ENCODE measurements at regions not wholly inside any gene's neighbourhood (a gene's known extent, or its start where the extent isn't known, plus 50 kb on each side); places are given as distances from the start of the nearest gene placed in this dataset.
"Not testable (repeated sequence)": the region's sequence is repeated elsewhere in the genome, so short reads cannot be mapped to it uniquely, and the experiment has no call there.

- no peaks in the 10 kb centered on the region for H3K36me3 ChIP-seq (ENCODE audit: control insufficient read depth, insufficient read depth, low read length)
- intact Hi-C loops (cut with micrococcal nuclease; ENCODE audit: unreplicated experiment) (no loop called here), in situ Hi-C loops (cut with HindIII; ENCODE audit: low pct_unique_long_range_greater_than_20kb, low sequenced_read_pairs) (no loop called here)
- no peaks in the 10 kb centered on the region for H3K4me1 ChIP-seq (ENCODE audit: control insufficient read depth, insufficient read depth, low read length)
- CTCF ChIA-PET, result no interaction called here
- no peaks in the 10 kb centered on the region for H3K27me3 ChIP-seq (ENCODE audit: control insufficient read depth, insufficient read depth, low read length)
- DNase-seq (ENCODE audit: low read depth, low spot score) (no peak), ATAC-seq (no peak)
- POLR2A ChIA-PET, result no interaction called here
- TF ChIP-seq TCF7L2 (IDR thresholded peaks at IDR 0.05; ENCODE audit: low read depth, low read length), result no peak
- no peak overlapping the region for H3K4me3 ChIP-seq (ENCODE audit: low read depth in 2 of 2, low read length in 2 of 2)
- BruUV-seq (replicated peaks), result no TSS peak
- H3K27ac ChIP-seq (ENCODE audit: low read length), result no peak overlapping the region
- no peaks in the 10 kb centered on the region for H3K9me3 ChIP-seq (ENCODE audit: control insufficient read depth, insufficient read depth, low read depth, low read length)
These were observed 71.0 kb upstream of the LSM6 start for GRCh38 chr4:146104541-146104940.

GRCh38 chr4:146104052-146104451 lies 71.5 kb upstream of the LSM6 start:
- H3K9me3 ChIP-seq (ENCODE audit: control insufficient read depth, insufficient read depth, low read depth, low read length); H3K36me3 ChIP-seq (ENCODE audit: control insufficient read depth, insufficient read depth, low read length); H3K27ac ChIP-seq (ENCODE audit: low read length); H3K27me3 ChIP-seq (ENCODE audit: control insufficient read depth, insufficient read depth, low read length); in situ Hi-C loops (cut with HindIII; ENCODE audit: low pct_unique_long_range_greater_than_20kb, low sequenced_read_pairs); POLR2A ChIA-PET; CTCF ChIA-PET; ATAC-seq; H3K4me1 ChIP-seq (ENCODE audit: control insufficient read depth, insufficient read depth, low read length); H3K4me3 ChIP-seq (ENCODE audit: low read depth in 2 of 2, low read length in 2 of 2); intact Hi-C loops (cut with micrococcal nuclease; ENCODE audit: unreplicated experiment); BruUV-seq (replicated peaks); DNase-seq (ENCODE audit: low read depth, low spot score): not testable (repeated sequence)

DNA sequence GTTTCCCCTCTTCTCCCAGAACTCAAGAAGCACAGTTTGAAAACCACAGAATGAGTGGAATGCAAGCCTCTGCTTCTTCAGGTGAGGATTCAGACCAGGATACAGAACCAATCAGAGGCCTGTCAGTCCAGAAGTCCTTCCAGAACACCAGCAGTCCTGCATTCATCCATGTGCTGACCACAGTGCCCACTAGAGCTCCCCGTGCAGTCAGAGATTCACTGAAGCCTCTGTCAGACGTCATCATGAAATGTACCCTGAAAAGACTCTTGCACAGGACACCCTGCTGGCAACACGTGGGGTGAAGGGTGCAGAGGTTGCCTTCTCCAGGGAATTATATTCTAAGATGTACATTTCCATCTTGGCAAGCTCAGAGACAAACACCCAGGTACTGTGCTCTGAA lies 75.9 kb upstream of the LSM6 start:
- ChIA-PET POLR2A (no interaction called here), CTCF (interaction anchor here (0.6 kb wide), 1 partner anchor 1419 kb away, joined by 3 read pairs; no protein-coding TSS in a partner anchor)
- Histone ChIP-seq H3K36me3 (ENCODE audit: control insufficient read depth, insufficient read depth, low read length) (no peaks in the 10 kb centered on the region), H3K4me1 (ENCODE audit: control insufficient read depth, insufficient read depth, low read length) (no peaks in the 10 kb centered on the region), H3K27ac (ENCODE audit: low read length) (no peak overlapping the region), H3K4me3 (ENCODE audit: low read depth in 2 of 2, low read length in 2 of 2) (no peak overlapping the region), H3K9me3 (ENCODE audit: control insufficient read depth, insufficient read depth, low read depth, low read length) (no peaks in the 10 kb centered on the region), H3K27me3 (ENCODE audit: control insufficient read depth, insufficient read depth, low read length) (no peaks in the 10 kb centered on the region)
- intact Hi-C loops (cut with micrococcal nuclease; ENCODE audit: unreplicated experiment) (no loop called here), in situ Hi-C loops (cut with HindIII; ENCODE audit: low pct_unique_long_range_greater_than_20kb, low sequenced_read_pairs) (no loop called here)
- DNase-seq (ENCODE audit: low read depth, low spot score) (no peak), ATAC-seq (no peak)
- no TSS peak for BruUV-seq (replicated peaks)
- TF ChIP-seq SIN3A (IDR thresholded peaks at IDR 0.05; ENCODE audit: borderline replicate concordance, insufficient read depth, low read depth, low read length) (no peak), POLR2AphosphoS5 (IDR thresholded peaks at IDR 0.05; ENCODE audit: low read depth, low read length) (no peak), TCF7L2 (IDR thresholded peaks at IDR 0.05; ENCODE audit: low read depth, low read length) (no peak)
- TF ChIP-seq, protein P1, sequence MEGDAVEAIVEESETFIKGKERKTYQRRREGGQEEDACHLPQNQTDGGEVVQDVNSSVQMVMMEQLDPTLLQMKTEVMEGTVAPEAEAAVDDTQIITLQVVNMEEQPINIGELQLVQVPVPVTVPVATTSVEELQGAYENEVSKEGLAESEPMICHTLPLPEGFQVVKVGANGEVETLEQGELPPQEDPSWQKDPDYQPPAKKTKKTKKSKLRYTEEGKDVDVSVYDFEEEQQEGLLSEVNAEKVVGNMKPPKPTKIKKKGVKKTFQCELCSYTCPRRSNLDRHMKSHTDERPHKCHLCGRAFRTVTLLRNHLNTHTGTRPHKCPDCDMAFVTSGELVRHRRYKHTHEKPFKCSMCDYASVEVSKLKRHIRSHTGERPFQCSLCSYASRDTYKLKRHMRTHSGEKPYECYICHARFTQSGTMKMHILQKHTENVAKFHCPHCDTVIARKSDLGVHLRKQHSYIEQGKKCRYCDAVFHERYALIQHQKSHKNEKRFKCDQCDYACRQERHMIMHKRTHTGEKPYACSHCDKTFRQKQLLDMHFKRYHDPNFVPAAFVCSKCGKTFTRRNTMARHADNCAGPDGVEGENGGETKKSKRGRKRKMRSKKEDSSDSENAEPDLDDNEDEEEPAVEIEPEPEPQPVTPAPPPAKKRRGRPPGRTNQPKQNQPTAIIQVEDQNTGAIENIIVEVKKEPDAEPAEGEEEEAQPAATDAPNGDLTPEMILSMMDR (IDR thresholded peaks at IDR 0.05), result no peak
- TF ChIP-seq, protein P2, sequence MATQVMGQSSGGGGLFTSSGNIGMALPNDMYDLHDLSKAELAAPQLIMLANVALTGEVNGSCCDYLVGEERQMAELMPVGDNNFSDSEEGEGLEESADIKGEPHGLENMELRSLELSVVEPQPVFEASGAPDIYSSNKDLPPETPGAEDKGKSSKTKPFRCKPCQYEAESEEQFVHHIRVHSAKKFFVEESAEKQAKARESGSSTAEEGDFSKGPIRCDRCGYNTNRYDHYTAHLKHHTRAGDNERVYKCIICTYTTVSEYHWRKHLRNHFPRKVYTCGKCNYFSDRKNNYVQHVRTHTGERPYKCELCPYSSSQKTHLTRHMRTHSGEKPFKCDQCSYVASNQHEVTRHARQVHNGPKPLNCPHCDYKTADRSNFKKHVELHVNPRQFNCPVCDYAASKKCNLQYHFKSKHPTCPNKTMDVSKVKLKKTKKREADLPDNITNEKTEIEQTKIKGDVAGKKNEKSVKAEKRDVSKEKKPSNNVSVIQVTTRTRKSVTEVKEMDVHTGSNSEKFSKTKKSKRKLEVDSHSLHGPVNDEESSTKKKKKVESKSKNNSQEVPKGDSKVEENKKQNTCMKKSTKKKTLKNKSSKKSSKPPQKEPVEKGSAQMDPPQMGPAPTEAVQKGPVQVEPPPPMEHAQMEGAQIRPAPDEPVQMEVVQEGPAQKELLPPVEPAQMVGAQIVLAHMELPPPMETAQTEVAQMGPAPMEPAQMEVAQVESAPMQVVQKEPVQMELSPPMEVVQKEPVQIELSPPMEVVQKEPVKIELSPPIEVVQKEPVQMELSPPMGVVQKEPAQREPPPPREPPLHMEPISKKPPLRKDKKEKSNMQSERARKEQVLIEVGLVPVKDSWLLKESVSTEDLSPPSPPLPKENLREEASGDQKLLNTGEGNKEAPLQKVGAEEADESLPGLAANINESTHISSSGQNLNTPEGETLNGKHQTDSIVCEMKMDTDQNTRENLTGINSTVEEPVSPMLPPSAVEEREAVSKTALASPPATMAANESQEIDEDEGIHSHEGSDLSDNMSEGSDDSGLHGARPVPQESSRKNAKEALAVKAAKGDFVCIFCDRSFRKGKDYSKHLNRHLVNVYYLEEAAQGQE (IDR thresholded peaks at IDR 0.05; ENCODE audit: insufficient read depth in 1 of 2, low read depth in 2 of 2, low read length in 1 of 2), result no peak
